Neuronal stem cell (in vitro differentiated cells): ENCODE measurements at regions not wholly inside any gene's neighbourhood (a gene's known extent, or its start where the extent isn't known, plus 50 kb on each side); places are given as distances from the start of the nearest gene placed in this dataset.

Experiments used
- DNase-seq: peaks from one replicate; pipeline ENCODE4 v3.0.0-alpha.2; 2013; ENCODE audit warnings: low spot score
- H2AFZ ChIP-seq: one replicate; pipeline ENCODE4 v1.6.1; 2013; ENCODE audit warnings: mild to moderate bottlenecking, low read length, inconsistent platforms
- H2AK5ac ChIP-seq: 2 replicates; pipeline ENCODE4 v1.6.1; 2013; ENCODE audit warnings: low read depth, mild to moderate bottlenecking, inconsistent platforms, low read length, moderate library complexity, mixed read lengths
- H2BK120ac ChIP-seq: 2 replicates; pipeline ENCODE4 v1.6.1; 2013; ENCODE audit warnings: low read depth, mild to moderate bottlenecking, inconsistent platforms, low read length, moderate library complexity, mixed read lengths
- H2BK12ac ChIP-seq: one replicate; pipeline ENCODE4 v1.6.1; 2013; ENCODE audit warnings: low read length, inconsistent platforms
- H2BK15ac ChIP-seq: 2 replicates; pipeline ENCODE4 v1.6.1; 2013; ENCODE audit warnings: mild to moderate bottlenecking, low read length, inconsistent platforms, mixed read lengths
- H2BK5ac ChIP-seq: one replicate; pipeline ENCODE4 v1.6.1; 2013; ENCODE audit warnings: inconsistent platforms, mild to moderate bottlenecking, low read length, moderate library complexity
- H3K14ac ChIP-seq: one replicate; pipeline ENCODE4 v1.6.1; 2013; ENCODE audit warnings: low read length, inconsistent platforms
- H3K18ac ChIP-seq: 2 replicates; pipeline ENCODE4 v1.6.1; 2013; ENCODE audit warnings: low read length, inconsistent platforms
- H3K23ac ChIP-seq: 2 replicates; pipeline ENCODE4 v1.6.1; 2013; ENCODE audit warnings: low read depth, mild to moderate bottlenecking, mixed read lengths, low read length, inconsistent platforms; ENCODE audit not compliant: poor library complexity
- H3K27ac ChIP-seq: replicated peaks from 3 replicates; pipeline ENCODE4 v1.5.1; 2013; ENCODE audit warnings: low read length, inconsistent platforms
- H3K27me3 ChIP-seq, 3 experiments: 2 replicates each; pipeline ENCODE4 v1.6.1; 2013; ENCODE audit warnings: low read length in 3 of 3, mild to moderate bottlenecking in 2 of 3, inconsistent platforms in 1 of 3, low read depth in 1 of 3, mixed read lengths in 1 of 3, moderate library complexity in 1 of 3; ENCODE audit not compliant: control insufficient read depth in 3 of 3, insufficient read depth in 3 of 3
- H3K36me3 ChIP-seq, 2 donors: replicated peaks in 1 of 2; 2 replicates each; pipeline ENCODE4 v1.6.1; 2013; ENCODE audit warnings: low read length in 2 of 2; ENCODE audit not compliant: control insufficient read depth in 2 of 2, insufficient read depth in 2 of 2
- H3K4ac ChIP-seq: 2 replicates; pipeline ENCODE4 v1.6.1; 2013; ENCODE audit warnings: inconsistent platforms, mild to moderate bottlenecking, low read length, moderate library complexity
- H3K4me1 ChIP-seq, 2 donors: 1 replicate in 1 of 2; 2 replicates in 1 of 2; pipeline ENCODE4 v1.6.1; 2013; ENCODE audit warnings: low read length in 2 of 2, low read depth in 1 of 2; ENCODE audit not compliant: control insufficient read depth in 2 of 2, insufficient read depth in 1 of 2
- H3K4me2 ChIP-seq: one replicate; pipeline ENCODE4 v1.6.1; 2013; ENCODE audit warnings: mild to moderate bottlenecking, low read length, inconsistent platforms; ENCODE audit not compliant: insufficient read depth, poor library complexity, severe bottlenecking
- H3K4me3 ChIP-seq, 2 donors: 2 replicates each; pipeline ENCODE4 v1.5.1; 2013; ENCODE audit warnings: low read length in 2 of 2, mild to moderate bottlenecking in 2 of 2, inconsistent platforms in 1 of 2, moderate library complexity in 1 of 2
- H3K79me1 ChIP-seq: one replicate; pipeline ENCODE4 v1.6.1; 2013; ENCODE audit warnings: low read depth, mild to moderate bottlenecking, inconsistent platforms, low read length, moderate library complexity
- H3K9ac ChIP-seq: one replicate; pipeline ENCODE4 v1.6.1; 2013; ENCODE audit warnings: mild to moderate bottlenecking, low read depth, low read length, inconsistent platforms; ENCODE audit not compliant: poor library complexity
- H3K9me3 ChIP-seq, 2 donors: replicated peaks in 1 of 2; 2 replicates each; pipeline versions ENCODE3 to v1.6.1; 2013; ENCODE audit warnings: low read length in 2 of 2, mild to moderate bottlenecking in 2 of 2, inconsistent platforms in 1 of 2, low read depth in 1 of 2, mixed read lengths in 1 of 2, moderate library complexity in 1 of 2; ENCODE audit not compliant: control insufficient read depth in 2 of 2, insufficient read depth in 1 of 2
- H4K8ac ChIP-seq: one replicate; pipeline ENCODE4 v1.6.1; 2013; ENCODE audit warnings: low read depth, mild to moderate bottlenecking, inconsistent platforms, low read length, moderate library complexity
- H4K91ac ChIP-seq: one replicate; pipeline ENCODE4 v1.6.1; 2013; ENCODE audit warnings: low read length, low read depth, mild to moderate bottlenecking, inconsistent platforms; ENCODE audit not compliant: poor library complexity
- WGBS, 2 donors: extraction: QIAGEN DNeasy Blood & Tissue Kit; methylation state at CpG; one replicate each; pipeline ENCODE4 v1.1.7; 2013; ENCODE audit warnings: missing lambda C conversion rate in 2 of 2, mixed read lengths in 1 of 2; ENCODE audit not compliant: insufficient read length in 2 of 2, insufficient replicate concordance in 1 of 2; ENCODE audit errors: extremely low coverage in 2 of 2; 5-methylcytosine and 5-hydroxymethylcytosine counted together

GRCh38 chr2:166651991-166652390 is 157.9 kb upstream of the SCN7A start:
- Histone ChIP-seq H3K23ac (no peak overlapping the region), H2AFZ (no peak overlapping the region), H3K27ac (no peak overlapping the region), H3K18ac (no peak overlapping the region), H3K9ac (no peak overlapping the region), H2BK15ac (no peak overlapping the region), H3K9me3 (no peaks in the 10 kb centered on the region), H2BK12ac (no peak overlapping the region), H2BK5ac (no peak overlapping the region), H3K4me3 (no peak overlapping the region), H3K4me2 (no peak overlapping the region), H2AK5ac (no peak overlapping the region), H4K8ac (no peak overlapping the region), H3K27me3 (no peaks in the 10 kb centered on the region), H4K91ac (no peak overlapping the region), H3K4me1 (no peaks in the 10 kb centered on the region), H3K4ac (no peak overlapping the region), H2BK120ac (no peak overlapping the region), H3K36me3 (no peaks in the 10 kb centered on the region), H3K14ac (no peak overlapping the region), H3K79me1 (no peaks in the 10 kb centered on the region)
- DNase-seq, result no peak

- no peak overlapping the region for H3K4me2 ChIP-seq
- H4K8ac ChIP-seq, result no peak overlapping the region
- no peak overlapping the region for H3K9ac ChIP-seq
- no peak overlapping the region for H3K14ac ChIP-seq
- no peak overlapping the region for H3K4ac ChIP-seq
- no peak for DNase-seq
- H2BK5ac ChIP-seq, result no peak overlapping the region
- no peak overlapping the region for H2BK12ac ChIP-seq
- H3K4me3 ChIP-seq, result no peak overlapping the region
- H3K27ac ChIP-seq, result no peak overlapping the region
- H2BK120ac ChIP-seq, result no peak overlapping the region
- no peaks in the 10 kb centered on the region for H3K79me1 ChIP-seq
- H2AK5ac ChIP-seq, result no peak overlapping the region
- no peaks in the 10 kb centered on the region for H3K36me3 ChIP-seq
- H2AFZ ChIP-seq, result peak overlapping the region; percentile 18
- no peak overlapping the region for H4K91ac ChIP-seq
- H3K18ac ChIP-seq, result no peak overlapping the region
- no peaks in the 10 kb centered on the region for H3K27me3 ChIP-seq
- no peaks in the 10 kb centered on the region for H3K9me3 ChIP-seq
- no CpG with 5 or more reads among the region's 4 CpGs for WGBS, 2 donors
- H3K23ac ChIP-seq, result no peak overlapping the region
- H3K4me1 ChIP-seq, result no peaks in the 10 kb centered on the region
- H2BK15ac ChIP-seq, result no peak overlapping the region
Observed at GRCh38 chr2:166651080-166651675, 157.1 kb upstream of the SCN7A start.

GRCh38 chr2:166647935-166648334 is 153.9 kb upstream of the SCN7A start:
- H3K27ac ChIP-seq, result no peak overlapping the region
- H4K8ac ChIP-seq, result no peak overlapping the region
- no peaks in the 10 kb centered on the region for H3K27me3 ChIP-seq
- H3K23ac ChIP-seq, result no peak overlapping the region
- H4K91ac ChIP-seq, result no peak overlapping the region
- no peaks in the 10 kb centered on the region for H3K79me1 ChIP-seq
- H3K14ac ChIP-seq, result no peak overlapping the region
- no peak overlapping the region for H2BK12ac ChIP-seq
- no peaks in the 10 kb centered on the region for H3K36me3 ChIP-seq
- H2BK120ac ChIP-seq, result no peak overlapping the region
- H2AFZ ChIP-seq, result no peak overlapping the region
- WGBS, 2 donors, result no CpG with 5 or more reads among the region's 2 CpGs
- H3K4me2 ChIP-seq, result no peak overlapping the region
- H3K4me3 ChIP-seq, result no peak overlapping the region
- DNase-seq, result no peak
- H2BK15ac ChIP-seq, result no peak overlapping the region
- H3K4ac ChIP-seq, result no peak overlapping the region
- no peaks in the 10 kb centered on the region for H3K9me3 ChIP-seq
- no peak overlapping the region for H2BK5ac ChIP-seq
- no peak overlapping the region for H2AK5ac ChIP-seq
- no peak overlapping the region for H3K18ac ChIP-seq
- H3K9ac ChIP-seq, result no peak overlapping the region
- H3K4me1 ChIP-seq, result no peaks in the 10 kb centered on the region

- no peak overlapping the region for H4K91ac ChIP-seq
- no CpG with 5 or more reads among the region's 1 CpG for WGBS, 2 donors
Observed at GRCh38 chr2:166643980-166644379, 149.9 kb upstream of the SCN7A start.

More at GRCh38 chr2:166643980-166644379, 149.9 kb upstream of the SCN7A start:
- no peak overlapping the region for H2BK120ac ChIP-seq
- H3K36me3 ChIP-seq, result no peaks in the 10 kb centered on the region
- no peak overlapping the region for H3K27ac ChIP-seq
- no peaks in the 10 kb centered on the region for H3K27me3 ChIP-seq
- no peak for DNase-seq
- H3K4me3 ChIP-seq, result no peak overlapping the region
- no peak overlapping the region for H4K8ac ChIP-seq
- H2BK12ac ChIP-seq, result no peak overlapping the region
- H3K79me1 ChIP-seq, result no peaks in the 10 kb centered on the region
- H3K4ac ChIP-seq, result no peak overlapping the region
- H3K4me2 ChIP-seq, result no peak overlapping the region
- no peak overlapping the region for H3K9ac ChIP-seq
- H3K4me1 ChIP-seq, result no peaks in the 10 kb centered on the region
- no peak overlapping the region for H3K14ac ChIP-seq
- no peak overlapping the region for H2BK5ac ChIP-seq
- H3K23ac ChIP-seq, result no peak overlapping the region
- no peak overlapping the region for H2AFZ ChIP-seq
- H2BK15ac ChIP-seq, result no peak overlapping the region
- H2AK5ac ChIP-seq, result no peak overlapping the region
- H3K9me3 ChIP-seq, result peaks cover 0 to 4% of the 10 kb centered on the region in 2 donors
- H3K18ac ChIP-seq, result no peak overlapping the region
